ENCODE measurements at regions not wholly inside any gene's neighbourhood (a gene's known extent, or its start where the extent isn't known, plus 50 kb on each side); places are given as distances from the start of the nearest gene placed in this dataset.

- ChIA-PET POLR2A (no interaction called here), CTCF (ENCODE audit: low intra/inter-chr PET ratio, low total read pairs) (no interaction called here)
- TF ChIP-seq HOXA7 (CRISPR knock-in tag; IDR thresholded peaks at IDR 0.05) (no peak), ZNF761 (CRISPR knock-in tag; conservative IDR thresholded peaks at IDR 0.05) (no peak), ZNF879 (CRISPR knock-in tag; IDR thresholded peaks at IDR 0.05) (no peak), ZNF615 (CRISPR knock-in tag; IDR thresholded peaks at IDR 0.05; ENCODE audit: borderline replicate concordance) (no peak), PLRG1 (conservative IDR thresholded peaks at IDR 0.05) (no peak), ATRX (CRISPR knock-in tag; IDR thresholded peaks at IDR 0.05; ENCODE audit: borderline replicate concordance) (no peak), PRDM15 (CRISPR knock-in tag; IDR thresholded peaks at IDR 0.05) (no peak), RARA (CRISPR knock-in tag; IDR thresholded peaks at IDR 0.05) (no peak), CHD4 (IDR thresholded peaks at IDR 0.05; ENCODE audit: borderline replicate concordance, low read length) (no peak)
These were observed 394.1 kb downstream of the TRIB2 start for GRCh38 chr2:13110825-13111224.

More at GRCh38 chr2:13110825-13111224, 394.1 kb downstream of the TRIB2 start:
- Histone ChIP-seq H3K9ac (ENCODE audit: insufficient read depth, low read depth, low read length) (no peak overlapping the region), H4K20me1 (ENCODE audit: insufficient read depth, low read length) (no peaks in the 10 kb centered on the region), H3K4me3 (replicated peaks in 1 of 3; ENCODE audit: insufficient read depth in 1 of 3, low read depth in 2 of 3, low read length in 3 of 3) (no peak overlapping the region), H3K79me2 (ENCODE audit: insufficient read depth, low read length) (no peaks in the 10 kb centered on the region), H3K27ac (ENCODE audit: extremely low read length, insufficient read depth, low read length) (no peak overlapping the region), H3K36me3 (replicated peaks in 1 of 2; ENCODE audit: control insufficient read depth in 1 of 2, insufficient read depth in 2 of 2, low read length in 2 of 2) (no peaks in the 10 kb centered on the region), H3K4me1 (ENCODE audit: insufficient read depth, low read length) (no peaks in the 10 kb centered on the region), H2AFZ (ENCODE audit: low read length) (no peak overlapping the region), H3K27me3 (ENCODE audit: control insufficient read depth in 1 of 2, insufficient read depth in 2 of 2, low read length in 2 of 2) (no peaks in the 10 kb centered on the region), H3K4me2 (ENCODE audit: low read depth, low read length) (no peak overlapping the region), H3K9me3 (ENCODE audit: low read length) (peaks cover 75% of the 10 kb centered on the region)
- no peak for DNase-seq (ENCODE audit: low spot score)
- 2% methylated on average over 3 of the region's 3 CpGs for WGBS (ENCODE audit: low lambda C conversion rate)
- intact Hi-C loops (cut with micrococcal nuclease; ENCODE audit: unreplicated experiment), result no loop called here
- no TSS peak for BruUV-seq (replicated peaks)
- no peak for ATAC-seq
- no peak for FAIRE-seq
- in situ Hi-C loops (cut with HindIII; ENCODE audit: extremely low pct_ligation_motif_present, low pct_unique_long_range_greater_than_20kb), result no loop called here

Data from HepG2 (cell line).